ENCODE measurements at regions not wholly inside any gene's neighbourhood (a gene's known extent, or its start where the extent isn't known, plus 50 kb on each side); places are given as distances from the start of the nearest gene placed in this dataset.

GRCh38 chr16:6558126-6558525, 774.5 kb upstream of the RBFOX1 start:
- CTCF ChIA-PET: no interaction called here

GRCh38 chr16:6557353-6558023, 775.2 kb upstream of the RBFOX1 start:
- ChIA-PET CTCF (no interaction called here), POLR2A (no interaction called here)
- no peak for DNase-seq (ENCODE audit: extremely low spot score)
- no peak for TF ChIP-seq CTCF (IDR thresholded peaks at IDR 0.05; ENCODE audit: control extremely low read depth, extremely low read depth, low read depth, missing control alignments)

More at GRCh38 chr16:6558126-6558525, 774.5 kb upstream of the RBFOX1 start:
- no peak for TF ChIP-seq CTCF (IDR thresholded peaks at IDR 0.05; ENCODE audit: control extremely low read depth, extremely low read depth, low read depth, missing control alignments)
- no peak for DNase-seq (ENCODE audit: extremely low spot score)
- POLR2A ChIA-PET: no interaction called here

- TF ChIP-seq CTCF (IDR thresholded peaks at IDR 0.05; ENCODE audit: control extremely low read depth, extremely low read depth, low read depth, missing control alignments): no peak
- DNase-seq (ENCODE audit: extremely low spot score): no peak
- POLR2A ChIA-PET: no interaction called here
- CTCF ChIA-PET: no interaction called here
Observed at GRCh38 chr16:6549415-6549814, 783.2 kb upstream of the RBFOX1 start.

- CTCF ChIA-PET: no interaction called here
- TF ChIP-seq CTCF (IDR thresholded peaks at IDR 0.05; ENCODE audit: control extremely low read depth, extremely low read depth, low read depth, missing control alignments): no peak
- POLR2A ChIA-PET: no interaction called here
- DNase-seq (ENCODE audit: extremely low spot score): no peak
Observed at GRCh38 chr16:6548507-6548906, 784.1 kb upstream of the RBFOX1 start.

- CTCF ChIA-PET: no interaction called here
- DNase-seq (ENCODE audit: extremely low spot score): no peak
- POLR2A ChIA-PET: no interaction called here
- no peak for TF ChIP-seq CTCF (IDR thresholded peaks at IDR 0.05; ENCODE audit: control extremely low read depth, extremely low read depth, low read depth, missing control alignments)
Observed at GRCh38 chr16:6547131-6547530, 785.5 kb upstream of the RBFOX1 start.

- POLR2A ChIA-PET: no interaction called here
- TF ChIP-seq CTCF (IDR thresholded peaks at IDR 0.05; ENCODE audit: control extremely low read depth, extremely low read depth, low read depth, missing control alignments): no peak
- DNase-seq (ENCODE audit: extremely low spot score): no peak
- CTCF ChIA-PET: no interaction called here
Observed at GRCh38 chr16:6545329-6545728, 787.3 kb upstream of the RBFOX1 start.

GRCh38 chr16:6541267-6541666, 791.4 kb upstream of the RBFOX1 start:
- CTCF ChIA-PET: no interaction called here
- POLR2A ChIA-PET: no interaction called here
- DNase-seq (ENCODE audit: extremely low spot score): no peak
- no peak for TF ChIP-seq CTCF (IDR thresholded peaks at IDR 0.05; ENCODE audit: control extremely low read depth, extremely low read depth, low read depth, missing control alignments)
